GM12872 (cell line): ENCODE measurements at regions not wholly inside any gene's neighbourhood (a gene's known extent, or its start where the extent isn't known, plus 50 kb on each side); places are given as distances from the start of the nearest gene placed in this dataset.

Experiments
- TF ChIP-seq, protein P1 (sequence below): IDR thresholded peaks from 3 replicates; pipeline ENCODE4 v1.5.1; 2011; ENCODE audit warnings: low read depth, mild to moderate bottlenecking, low read length, moderate library complexity; ENCODE audit not compliant: insufficient read depth

DNA sequence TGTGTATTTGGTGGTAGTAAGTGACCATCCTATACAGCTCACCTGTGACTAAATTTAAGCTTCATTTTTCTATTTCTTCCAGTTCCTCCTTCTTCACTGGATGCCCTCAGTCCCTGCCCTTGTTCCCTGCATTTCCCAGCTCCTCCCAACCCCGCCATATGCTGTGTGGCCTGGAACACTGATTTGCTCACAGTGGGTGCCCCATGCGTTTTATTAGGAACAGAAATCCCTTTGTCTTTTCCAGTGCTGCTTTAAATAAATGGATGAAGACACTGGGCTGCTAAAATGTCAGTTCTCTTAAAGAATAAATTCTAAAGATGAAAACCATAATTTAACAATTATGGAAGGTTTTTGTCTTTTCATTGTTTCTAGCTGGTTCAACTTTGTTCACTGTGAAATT lies 477.3 kb downstream of the DCDC2C start:
- TF ChIP-seq, protein P1, sequence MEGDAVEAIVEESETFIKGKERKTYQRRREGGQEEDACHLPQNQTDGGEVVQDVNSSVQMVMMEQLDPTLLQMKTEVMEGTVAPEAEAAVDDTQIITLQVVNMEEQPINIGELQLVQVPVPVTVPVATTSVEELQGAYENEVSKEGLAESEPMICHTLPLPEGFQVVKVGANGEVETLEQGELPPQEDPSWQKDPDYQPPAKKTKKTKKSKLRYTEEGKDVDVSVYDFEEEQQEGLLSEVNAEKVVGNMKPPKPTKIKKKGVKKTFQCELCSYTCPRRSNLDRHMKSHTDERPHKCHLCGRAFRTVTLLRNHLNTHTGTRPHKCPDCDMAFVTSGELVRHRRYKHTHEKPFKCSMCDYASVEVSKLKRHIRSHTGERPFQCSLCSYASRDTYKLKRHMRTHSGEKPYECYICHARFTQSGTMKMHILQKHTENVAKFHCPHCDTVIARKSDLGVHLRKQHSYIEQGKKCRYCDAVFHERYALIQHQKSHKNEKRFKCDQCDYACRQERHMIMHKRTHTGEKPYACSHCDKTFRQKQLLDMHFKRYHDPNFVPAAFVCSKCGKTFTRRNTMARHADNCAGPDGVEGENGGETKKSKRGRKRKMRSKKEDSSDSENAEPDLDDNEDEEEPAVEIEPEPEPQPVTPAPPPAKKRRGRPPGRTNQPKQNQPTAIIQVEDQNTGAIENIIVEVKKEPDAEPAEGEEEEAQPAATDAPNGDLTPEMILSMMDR: no peak

GRCh38 chr2:4181062-4181461 lies 477.7 kb downstream of the DCDC2C start:
- TF ChIP-seq, protein P1: no peak

GRCh38 chr2:4188561-4188960 lies 485.2 kb downstream of the DCDC2C start:
- TF ChIP-seq, protein P1: no peak

DNA sequence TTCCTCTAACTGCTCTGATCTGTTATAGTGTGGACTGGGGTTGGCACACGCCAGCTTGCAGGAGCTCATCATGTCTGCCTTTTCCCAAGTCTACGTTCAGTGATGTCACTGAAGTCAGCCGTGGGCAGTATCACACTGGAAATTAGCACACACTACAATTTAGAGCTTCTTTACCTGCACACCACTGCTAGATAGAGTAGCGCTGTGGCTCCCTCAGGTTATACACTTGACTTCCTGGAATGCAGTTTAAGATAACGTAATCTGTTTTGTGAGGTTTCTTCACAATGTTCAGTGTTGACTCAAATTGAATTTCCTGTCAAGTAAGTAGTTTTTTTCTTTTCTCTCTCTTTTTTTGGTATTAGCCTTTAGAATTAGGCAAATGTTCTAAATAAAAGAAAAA lies 487.2 kb downstream of the DCDC2C start:
- TF ChIP-seq, protein P1: no peak

GRCh38 chr2:4192119-4192518 lies 488.7 kb downstream of the DCDC2C start:
- TF ChIP-seq, protein P1: no peak

- TF ChIP-seq, protein P1: no peak
Measured at GRCh38 chr2:4214444-4215205, 511.2 kb downstream of the DCDC2C start.

GRCh38 chr2:4217737-4218136 lies 514.4 kb downstream of the DCDC2C start:
- TF ChIP-seq, protein P1: no peak
